Upper lobe of left lung (tissue), 4 donors: ENCODE measurements at regions not wholly inside any gene's neighbourhood (a gene's known extent, or its start where the extent isn't known, plus 50 kb on each side); places are given as distances from the start of the nearest gene placed in this dataset.

Experiments
- EP300 ChIP-seq, 4 donors: sonication (generic); formaldehyde crosslinking; IDR thresholded peaks; one replicate each; pipeline ENCODE4 v1.5.1; 2017; ENCODE audit warnings: antibody characterized with exemption in 4 of 4, control low read depth in 2 of 4
- POLR2A ChIP-seq, 4 donors: fragments of 450-650 bp; IDR thresholded peaks; one replicate each; pipeline ENCODE4 v1.5.1; 2016 to 2017; ENCODE audit warnings: antibody characterized with exemption in 4 of 4, mild to moderate bottlenecking in 2 of 4
- TF ChIP-seq, protein P1 (sequence below), 6 experiments: fragments of 450-650 bp in 4 of 6; fragments of 200-600 bp in 2 of 6; sonication (generic) in 2 of 6; IDR thresholded peaks; one replicate each; pipeline ENCODE4 v1.5.1; 2016 to 2019; ENCODE audit warnings: antibody characterized with exemption in 6 of 6

- TF ChIP-seq EP300 (IDR thresholded peaks at IDR 0.05), result no peak
- TF ChIP-seq, protein P1, sequence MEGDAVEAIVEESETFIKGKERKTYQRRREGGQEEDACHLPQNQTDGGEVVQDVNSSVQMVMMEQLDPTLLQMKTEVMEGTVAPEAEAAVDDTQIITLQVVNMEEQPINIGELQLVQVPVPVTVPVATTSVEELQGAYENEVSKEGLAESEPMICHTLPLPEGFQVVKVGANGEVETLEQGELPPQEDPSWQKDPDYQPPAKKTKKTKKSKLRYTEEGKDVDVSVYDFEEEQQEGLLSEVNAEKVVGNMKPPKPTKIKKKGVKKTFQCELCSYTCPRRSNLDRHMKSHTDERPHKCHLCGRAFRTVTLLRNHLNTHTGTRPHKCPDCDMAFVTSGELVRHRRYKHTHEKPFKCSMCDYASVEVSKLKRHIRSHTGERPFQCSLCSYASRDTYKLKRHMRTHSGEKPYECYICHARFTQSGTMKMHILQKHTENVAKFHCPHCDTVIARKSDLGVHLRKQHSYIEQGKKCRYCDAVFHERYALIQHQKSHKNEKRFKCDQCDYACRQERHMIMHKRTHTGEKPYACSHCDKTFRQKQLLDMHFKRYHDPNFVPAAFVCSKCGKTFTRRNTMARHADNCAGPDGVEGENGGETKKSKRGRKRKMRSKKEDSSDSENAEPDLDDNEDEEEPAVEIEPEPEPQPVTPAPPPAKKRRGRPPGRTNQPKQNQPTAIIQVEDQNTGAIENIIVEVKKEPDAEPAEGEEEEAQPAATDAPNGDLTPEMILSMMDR (IDR thresholded peaks at IDR 0.05), result no peak
- TF ChIP-seq POLR2A (IDR thresholded peaks at IDR 0.05), result no peak
Observed at GRCh38 chr2:236740506-236740905, 170.9 kb downstream of the ACKR3 start.
